ENCODE measurements at regions not wholly inside any gene's neighbourhood (a gene's known extent, or its start where the extent isn't known, plus 50 kb on each side); places are given as distances from the start of the nearest gene placed in this dataset.

DNA sequence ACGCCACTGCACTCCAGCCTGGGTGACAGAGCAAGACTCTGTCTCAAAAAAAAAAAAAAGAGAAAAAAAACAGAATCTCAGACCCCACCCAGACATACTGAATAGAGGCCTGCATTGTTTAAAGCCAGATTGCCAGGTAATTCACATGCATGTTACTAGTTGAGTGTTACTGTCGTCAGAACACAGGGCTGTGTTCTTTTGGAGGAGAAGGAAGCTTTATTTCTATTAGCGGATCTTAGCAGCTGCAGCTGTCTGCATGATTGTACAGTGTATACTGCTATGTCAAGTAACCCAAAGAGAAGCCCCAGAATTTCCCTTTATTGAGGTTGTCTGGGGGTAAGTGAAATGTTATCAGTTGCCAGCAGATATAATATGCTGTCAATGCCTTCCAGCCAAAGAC, 496.6 kb upstream of the NAALADL2 start:
- FAIRE-seq = no peak
- H3K56ac ChIP-seq (replicated peaks; ENCODE audit: insufficient read length, low read depth, low read length) = no peak overlapping the region
- POLR2A ChIA-PET (ENCODE audit: partially characterized antibody) = interaction anchor here (0.6 kb wide), 1 partner anchor 178 kb away, joined by 3 read pairs; no protein-coding TSS in a partner anchor

More for the DNA sequence above, 496.6 kb upstream of the NAALADL2 start:
- Histone ChIP-seq H3K4me1 (replicated peaks in 1 of 4; ENCODE audit: control insufficient read depth in 3 of 4, insufficient read depth in 4 of 4, low read length in 3 of 4) (no peaks in the 10 kb centered on the region), H3K36me3 (ENCODE audit: control insufficient read depth in 2 of 4, insufficient read depth in 4 of 4, low read length in 3 of 4) (no peaks in the 10 kb centered on the region), H3K27me3 (replicated peaks in 1 of 4; ENCODE audit: control insufficient read depth in 3 of 4, extremely low read depth in 1 of 4, insufficient read depth in 3 of 4, low read length in 3 of 4) (no peaks in the 10 kb centered on the region), H2BK20ac (ENCODE audit: low read length) (no peak overlapping the region), H4K91ac (replicated peaks; ENCODE audit: insufficient read length, low read length) (no peak overlapping the region), H3K23me2 (ENCODE audit: low read depth, low read length) (no peaks in the 10 kb centered on the region), H2AK5ac (ENCODE audit: low read depth, low read length) (no peak overlapping the region), H2AFZ (ENCODE audit: low read length) (no peak overlapping the region), H3K9ac (replicated peaks in 1 of 4; ENCODE audit: extremely low read depth in 1 of 4, low read depth in 3 of 4, low read length in 3 of 4) (no peak overlapping the region), H4K5ac (ENCODE audit: insufficient read length, low read depth, low read length) (no peak overlapping the region), H3K27ac (ENCODE audit: low read depth, low read length) (no peak overlapping the region), H4K8ac (ENCODE audit: extremely low read depth, insufficient read depth, low read length) (no peak overlapping the region), H3K4me2 (ENCODE audit: insufficient read depth in 1 of 2, low read depth in 2 of 2, low read length in 2 of 2) (no peak overlapping the region), H3K4me3 (ENCODE audit: extremely low read depth in 1 of 4, insufficient read depth in 2 of 4, low read depth in 3 of 4, low read length in 4 of 4) (no peak overlapping the region), H2BK120ac (replicated peaks; ENCODE audit: low read depth, low read length) (no peak overlapping the region), H3K23ac (ENCODE audit: insufficient read length) (no peak overlapping the region), H2BK5ac (ENCODE audit: low read depth, low read length) (no peak overlapping the region), H3K79me2 (ENCODE audit: control insufficient read depth in 1 of 2, insufficient read depth in 2 of 2, low read length in 2 of 2) (no peaks in the 10 kb centered on the region), H2BK15ac (ENCODE audit: low read length) (no peak overlapping the region), H3K18ac (ENCODE audit: extremely low read depth, low read length) (no peak overlapping the region), H3K9me3 (ENCODE audit: insufficient read depth in 2 of 2, low read depth in 1 of 2, low read length in 1 of 2) (no peaks in the 10 kb centered on the region), H3K14ac (ENCODE audit: insufficient read length) (no peak overlapping the region), H4K20me1 (replicated peaks in 1 of 2; ENCODE audit: control insufficient read depth in 1 of 2, insufficient read depth in 2 of 2, low read length in 2 of 2) (no peaks in the 10 kb centered on the region), H3K4ac (replicated peaks; ENCODE audit: insufficient read length, low read depth, low read length) (no peak overlapping the region), H2BK12ac (ENCODE audit: low read depth, low read length) (no peak overlapping the region), H3K79me1 (ENCODE audit: low read depth, low read length) (no peaks in the 10 kb centered on the region)
- no peak for DNase-seq (ENCODE audit: low read depth in 1 of 2, low spot score in 2 of 2)
- TF ChIP-seq BCL11A (IDR thresholded peaks at IDR 0.05; ENCODE audit: low read depth in 2 of 2, low read length in 2 of 2) (no peak), SP2 (IDR thresholded peaks at IDR 0.05; ENCODE audit: low read length) (no peak), PHF8 (conservative IDR thresholded peaks at IDR 0.05; ENCODE audit: low read depth, low read length) (no peak), BRCA1 (IDR thresholded peaks at IDR 0.05; ENCODE audit: low read depth, low read length) (no peak), NRF1 (IDR thresholded peaks at IDR 0.05; ENCODE audit: low read depth, low read length) (no peak)
- TF ChIP-seq, protein P1, sequence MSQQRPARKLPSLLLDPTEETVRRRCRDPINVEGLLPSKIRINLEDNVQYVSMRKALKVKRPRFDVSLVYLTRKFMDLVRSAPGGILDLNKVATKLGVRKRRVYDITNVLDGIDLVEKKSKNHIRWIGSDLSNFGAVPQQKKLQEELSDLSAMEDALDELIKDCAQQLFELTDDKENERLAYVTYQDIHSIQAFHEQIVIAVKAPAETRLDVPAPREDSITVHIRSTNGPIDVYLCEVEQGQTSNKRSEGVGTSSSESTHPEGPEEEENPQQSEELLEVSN (IDR thresholded peaks at IDR 0.05) = no peak
- CTCF ChIA-PET (ENCODE audit: partially characterized antibody) = no interaction called here
- WGBS, 2 experiments (ENCODE audit: extremely low coverage in 1 of 2, insufficient coverage in 1 of 2, insufficient read length in 1 of 2, insufficient replicate concordance in 2 of 2, low coverage in 1 of 2, low lambda C conversion rate in 2 of 2, missing lambda C conversion rate in 1 of 2) = 89% methylated on average over 2 of the region's 3 CpGs; no CpG with 5 or more reads in 1 of the 2 experiments
